ENCODE measurements at regions not wholly inside any gene's neighbourhood (a gene's known extent, or its start where the extent isn't known, plus 50 kb on each side); places are given as distances from the start of the nearest gene placed in this dataset.
"Not testable (repeated sequence)": the region's sequence is repeated elsewhere in the genome, so short reads cannot be mapped to it uniquely, and the experiment has no call there.

DNA sequence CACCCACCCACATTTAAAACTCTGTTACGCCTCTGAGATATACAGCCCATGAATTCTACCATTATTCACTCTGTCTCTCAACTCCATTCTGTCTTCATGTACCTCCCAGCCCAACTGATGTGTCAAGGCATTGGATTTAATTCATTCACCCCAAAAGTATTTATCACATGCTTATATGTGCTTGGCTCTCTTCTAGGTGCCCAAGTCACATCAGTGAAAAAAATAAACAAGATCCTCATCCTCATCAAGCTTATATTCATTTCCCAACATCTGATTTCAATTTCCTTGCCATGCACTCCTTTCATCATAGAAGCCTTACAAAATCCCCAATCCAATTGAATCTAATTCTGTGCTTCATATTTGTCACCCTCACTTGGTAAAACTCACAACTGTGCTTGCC, 967.6 kb downstream of the LTN1 start:
- intact Hi-C loops (cut with DNase I): no loop called here
- Histone ChIP-seq H3K9me3 (peaks cover 0 to 12% (median 0%) of the 10 kb centered on the region in 11 donors), H3K27me3 (no peaks in the 10 kb centered on the region), H3K36me3 (no peaks in the 10 kb centered on the region), H3K4me3 (no peak overlapping the region), H3K27ac (no peak overlapping the region), H3K4me1 (no peaks in the 10 kb centered on the region)
- DNase-seq: no peak
- WGBS, 2 donors: 98 to 100% methylated on average over 1 of the region's 1 CpG
- TF ChIP-seq, protein P1, sequence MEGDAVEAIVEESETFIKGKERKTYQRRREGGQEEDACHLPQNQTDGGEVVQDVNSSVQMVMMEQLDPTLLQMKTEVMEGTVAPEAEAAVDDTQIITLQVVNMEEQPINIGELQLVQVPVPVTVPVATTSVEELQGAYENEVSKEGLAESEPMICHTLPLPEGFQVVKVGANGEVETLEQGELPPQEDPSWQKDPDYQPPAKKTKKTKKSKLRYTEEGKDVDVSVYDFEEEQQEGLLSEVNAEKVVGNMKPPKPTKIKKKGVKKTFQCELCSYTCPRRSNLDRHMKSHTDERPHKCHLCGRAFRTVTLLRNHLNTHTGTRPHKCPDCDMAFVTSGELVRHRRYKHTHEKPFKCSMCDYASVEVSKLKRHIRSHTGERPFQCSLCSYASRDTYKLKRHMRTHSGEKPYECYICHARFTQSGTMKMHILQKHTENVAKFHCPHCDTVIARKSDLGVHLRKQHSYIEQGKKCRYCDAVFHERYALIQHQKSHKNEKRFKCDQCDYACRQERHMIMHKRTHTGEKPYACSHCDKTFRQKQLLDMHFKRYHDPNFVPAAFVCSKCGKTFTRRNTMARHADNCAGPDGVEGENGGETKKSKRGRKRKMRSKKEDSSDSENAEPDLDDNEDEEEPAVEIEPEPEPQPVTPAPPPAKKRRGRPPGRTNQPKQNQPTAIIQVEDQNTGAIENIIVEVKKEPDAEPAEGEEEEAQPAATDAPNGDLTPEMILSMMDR (IDR thresholded peaks at IDR 0.05): no peak
- ATAC-seq: no peak

GRCh38 chr21:28018741-28019669, 973.7 kb downstream of the LTN1 start:
- no peaks in the 10 kb centered on the region for H3K27me3 ChIP-seq
- ATAC-seq (peak in 4 of 8 donors; percentile 42 to 76 (median 50)), DNase-seq (peak in 1 of 2 donors; percentile 17)
- intact Hi-C loops (cut with DNase I): no loop called here
- WGBS, 2 donors: 83% methylated on average over 14 to 15 of the region's 15 CpGs
- peak overlapping the region in 1 of 10 donors; percentile 5 for H3K4me3 ChIP-seq
- TF ChIP-seq, protein P1 (IDR thresholded peaks at IDR 0.05): peak in 4 of 9 donors; percentile 9 to 32 (median 22)
- no peak overlapping the region for H3K27ac ChIP-seq
- no peaks in the 10 kb centered on the region for H3K9me3 ChIP-seq
- H3K36me3 ChIP-seq: no peaks in the 10 kb centered on the region
- no peaks in the 10 kb centered on the region for H3K4me1 ChIP-seq

GRCh38 chr21:28018213-28018612, 974.5 kb downstream of the LTN1 start:
- ATAC-seq (no peak), DNase-seq (no peak)
- Histone ChIP-seq H3K4me1 (peaks cover 0 to 3% (median 0%) of the 10 kb centered on the region in 9 donors), H3K27me3 (no peaks in the 10 kb centered on the region), H3K27ac (no peak overlapping the region), H3K36me3 (no peaks in the 10 kb centered on the region), H3K9me3 (no peaks in the 10 kb centered on the region), H3K4me3 (no peak overlapping the region)
- WGBS, 2 donors: 94 to 95% methylated on average over 9 of the region's 9 CpGs
- intact Hi-C loops (cut with DNase I): no loop called here
- TF ChIP-seq, protein P1 (IDR thresholded peaks at IDR 0.05): no peak

GRCh38 chr21:28016571-28016970, 976.1 kb downstream of the LTN1 start:
- H3K4me3 ChIP-seq: no peak overlapping the region
- intact Hi-C loops (cut with DNase I): no loop called here
- H3K9me3 ChIP-seq: no peaks in the 10 kb centered on the region
- no peak overlapping the region for H3K27ac ChIP-seq
- DNase-seq: no peak
- ATAC-seq: no peak
- H3K27me3 ChIP-seq: no peaks in the 10 kb centered on the region
- peaks cover 0 to 20% (median 4%) of the 10 kb centered on the region in 9 donors for H3K4me1 ChIP-seq
- no peaks in the 10 kb centered on the region for H3K36me3 ChIP-seq
- TF ChIP-seq, protein P1 (IDR thresholded peaks at IDR 0.05): no peak
- WGBS, 2 donors: 98 to 100% methylated on average over 1 of the region's 1 CpG

DNA sequence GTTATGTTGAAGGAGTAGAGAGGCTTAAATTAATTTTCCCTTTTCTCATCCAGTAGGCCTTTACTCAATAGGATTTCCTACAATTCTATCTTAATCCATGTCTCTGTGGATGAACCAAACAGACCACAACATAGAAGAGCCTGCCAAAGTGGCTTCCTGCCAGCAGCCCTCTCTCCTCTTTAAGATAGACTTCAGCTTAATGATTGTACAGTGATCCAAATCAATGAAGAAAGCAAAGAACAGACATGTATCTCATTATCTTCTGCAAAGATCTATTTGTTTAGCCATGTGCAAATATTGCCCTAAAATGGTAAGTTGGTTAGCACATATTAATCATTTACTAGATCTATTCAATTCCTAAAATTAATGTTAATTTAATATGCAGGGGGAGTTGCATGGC, 979.6 kb downstream of the LTN1 start:
- DNase-seq; intact Hi-C loops (cut with DNase I); H3K27ac ChIP-seq; H3K27me3 ChIP-seq; H3K36me3 ChIP-seq; H3K9me3 ChIP-seq; H3K4me3 ChIP-seq: not testable (repeated sequence)
- H3K4me1 ChIP-seq: peaks cover 0 to 26% (median 6%) of the 10 kb centered on the region in 9 donors
- ATAC-seq: peak in 3 of 8 donors; percentile 24 to 46 (median 38)

- ATAC-seq; intact Hi-C loops (cut with DNase I); H3K27ac ChIP-seq; DNase-seq; H3K9me3 ChIP-seq; H3K4me3 ChIP-seq; H3K36me3 ChIP-seq; H3K27me3 ChIP-seq: not testable (repeated sequence)
- H3K4me1 ChIP-seq: peaks cover 0 to 26% (median 6%) of the 10 kb centered on the region in 9 donors
- WGBS, 2 donors: 17 to 21% methylated on average over 2 of the region's 2 CpGs
Observed at GRCh38 chr21:28011970-28012369, 980.7 kb downstream of the LTN1 start.

DNA sequence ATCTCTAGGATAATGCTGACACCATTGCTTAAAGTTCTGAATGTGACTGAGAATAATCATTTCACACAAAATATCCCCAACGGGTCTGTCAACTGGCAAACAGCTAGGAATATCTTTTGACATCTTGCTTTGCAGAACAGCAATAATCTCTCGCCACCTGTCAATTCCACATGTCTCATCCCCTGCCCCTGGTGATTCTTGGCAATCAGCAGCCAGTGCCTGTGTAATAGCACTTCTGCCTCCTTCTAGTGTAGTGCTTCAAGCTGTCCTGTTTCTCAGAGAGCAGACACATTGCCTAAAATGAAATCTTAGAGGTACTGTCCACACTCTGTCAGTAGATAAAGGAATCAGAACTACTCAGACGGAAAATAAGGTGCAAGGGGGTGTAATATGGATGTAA, 984.4 kb downstream of the LTN1 start:
- intact Hi-C loops (cut with DNase I); H3K27me3 ChIP-seq; H3K36me3 ChIP-seq; H3K27ac ChIP-seq; H3K9me3 ChIP-seq; H3K4me3 ChIP-seq; DNase-seq: not testable (repeated sequence)
- peaks cover 0 to 23% (median 6%) of the 10 kb centered on the region in 9 donors for H3K4me1 ChIP-seq
- 31 to 55% methylated on average over 3 of the region's 3 CpGs for WGBS, 2 donors
- peak in 1 of 8 donors; percentile 29 for ATAC-seq

Data from heart right ventricle (tissue), 16 donors.